DND-41 (cell line): ENCODE measurements at regions not wholly inside any gene's neighbourhood (a gene's known extent, or its start where the extent isn't known, plus 50 kb on each side); places are given as distances from the start of the nearest gene placed in this dataset.

ENCODE experiments used
- ATAC-seq: fragments of 200-7000 bp; cut with Tn5 transposase; 3 replicates; pipeline ENCODE4 v1.9.1; 2021; ENCODE audit warnings: low read depth; ENCODE audit not compliant: insufficient read depth
- DNase-seq: peaks from one replicate; pipeline ENCODE4 v3.0.0-alpha.2; 2020
- H2AFZ ChIP-seq: 2 replicates; pipeline ENCODE4 v1.6.0; 2012; ENCODE audit warnings: low read depth, low read length
- H3K27ac ChIP-seq: 2 replicates; pipeline ENCODE4 v1.5.1; 2012; ENCODE audit warnings: low read length, inconsistent platforms
- H3K27me3 ChIP-seq: fragments of 200-600 bp; sonication (generic); 2 replicates; pipeline ENCODE4 v1.6.0; 2012; ENCODE audit warnings: low read length, mild to moderate bottlenecking, inconsistent platforms; ENCODE audit not compliant: insufficient read depth, poor library complexity
- H3K36me3 ChIP-seq: 2 replicates; pipeline ENCODE4 v1.5.1; 2012; ENCODE audit warnings: low read length, inconsistent platforms; ENCODE audit not compliant: insufficient read depth
- H3K4me1 ChIP-seq: 2 replicates; pipeline ENCODE4 v1.5.1; 2012; ENCODE audit warnings: mild to moderate bottlenecking, low read length; ENCODE audit not compliant: insufficient read depth
- H3K4me2 ChIP-seq: 2 replicates; pipeline ENCODE4 v1.6.0; 2012; ENCODE audit warnings: mild to moderate bottlenecking, moderate library complexity, low read length, inconsistent platforms; ENCODE audit not compliant: insufficient read depth
- H3K4me3 ChIP-seq, 2 experiments: fragments of 200-600 bp in 1 of 2; shearing (Covaris generic) in 1 of 2; 2 replicates each; pipeline ENCODE4 v1.5.1; 2012 to 2016; ENCODE audit warnings: inconsistent platforms in 2 of 2, low read length in 2 of 2, mild to moderate bottlenecking in 2 of 2, low read depth in 1 of 2, moderate library complexity in 1 of 2
- H3K79me2 ChIP-seq: 2 replicates; pipeline ENCODE4 v1.6.0; 2012; ENCODE audit warnings: low read length, inconsistent platforms; ENCODE audit not compliant: insufficient read depth
- H3K9ac ChIP-seq: 2 replicates; pipeline ENCODE4 v1.6.0; 2012; ENCODE audit warnings: low read depth, mild to moderate bottlenecking, inconsistent platforms, low read length, moderate library complexity
- H3K9me3 ChIP-seq: 2 replicates; pipeline ENCODE4 v1.5.1; 2012; ENCODE audit warnings: low read length, moderate library complexity, mild to moderate bottlenecking, inconsistent platforms; ENCODE audit not compliant: insufficient read depth, severe bottlenecking
- H4K20me1 ChIP-seq: 2 replicates; pipeline ENCODE4 v1.6.0; 2012; ENCODE audit warnings: low read length; ENCODE audit not compliant: insufficient read depth
- EZH2 ChIP-seq: IDR thresholded peaks from 3 replicates; pipeline ENCODE4 v1.6.1; 2012; ENCODE audit warnings: borderline replicate concordance, low read depth, mild to moderate bottlenecking, moderate library complexity, low read length, inconsistent platforms; ENCODE audit not compliant: severe bottlenecking
- TF ChIP-seq, protein P1 (sequence below): IDR thresholded peaks from 2 replicates; pipeline ENCODE4 v1.5.1; 2012; ENCODE audit warnings: borderline replicate concordance, low read length, moderate library complexity, mild to moderate bottlenecking; ENCODE audit not compliant: poor library complexity, severe bottlenecking; ENCODE audit errors: extremely low read depth

DNA sequence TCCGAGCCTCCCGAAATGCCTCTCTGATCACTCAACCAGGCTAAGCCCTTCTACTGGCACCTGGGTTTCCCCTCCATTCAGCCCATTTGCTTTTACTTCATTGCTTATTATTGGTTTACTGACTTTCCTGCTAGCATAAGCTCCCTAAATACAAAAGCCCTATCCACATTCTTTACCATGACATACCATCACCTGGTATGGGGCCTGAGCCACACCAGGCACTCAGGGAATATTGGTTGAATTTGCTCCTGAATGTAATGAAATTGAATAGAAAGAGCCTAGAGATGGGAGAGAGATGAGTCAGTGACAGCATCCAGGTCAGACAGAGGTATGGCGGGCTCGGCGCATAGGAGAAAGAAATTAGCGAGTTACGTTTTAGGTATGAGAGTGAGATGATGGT is 120.0 kb downstream of the CD164 start:
- Histone ChIP-seq H3K36me3 (no peaks in the 10 kb centered on the region), H3K4me2 (no peak overlapping the region), H3K4me3 (no peak overlapping the region), H4K20me1 (no peaks in the 10 kb centered on the region), H3K9ac (no peak overlapping the region), H3K27me3 (no peaks in the 10 kb centered on the region), H3K9me3 (no peaks in the 10 kb centered on the region), H3K79me2 (no peaks in the 10 kb centered on the region), H3K27ac (no peak overlapping the region), H3K4me1 (no peaks in the 10 kb centered on the region), H2AFZ (no peak overlapping the region)
- no peak for ATAC-seq
- TF ChIP-seq, protein P1, sequence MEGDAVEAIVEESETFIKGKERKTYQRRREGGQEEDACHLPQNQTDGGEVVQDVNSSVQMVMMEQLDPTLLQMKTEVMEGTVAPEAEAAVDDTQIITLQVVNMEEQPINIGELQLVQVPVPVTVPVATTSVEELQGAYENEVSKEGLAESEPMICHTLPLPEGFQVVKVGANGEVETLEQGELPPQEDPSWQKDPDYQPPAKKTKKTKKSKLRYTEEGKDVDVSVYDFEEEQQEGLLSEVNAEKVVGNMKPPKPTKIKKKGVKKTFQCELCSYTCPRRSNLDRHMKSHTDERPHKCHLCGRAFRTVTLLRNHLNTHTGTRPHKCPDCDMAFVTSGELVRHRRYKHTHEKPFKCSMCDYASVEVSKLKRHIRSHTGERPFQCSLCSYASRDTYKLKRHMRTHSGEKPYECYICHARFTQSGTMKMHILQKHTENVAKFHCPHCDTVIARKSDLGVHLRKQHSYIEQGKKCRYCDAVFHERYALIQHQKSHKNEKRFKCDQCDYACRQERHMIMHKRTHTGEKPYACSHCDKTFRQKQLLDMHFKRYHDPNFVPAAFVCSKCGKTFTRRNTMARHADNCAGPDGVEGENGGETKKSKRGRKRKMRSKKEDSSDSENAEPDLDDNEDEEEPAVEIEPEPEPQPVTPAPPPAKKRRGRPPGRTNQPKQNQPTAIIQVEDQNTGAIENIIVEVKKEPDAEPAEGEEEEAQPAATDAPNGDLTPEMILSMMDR = no peak
- TF ChIP-seq EZH2 = no peak
- no peak for DNase-seq

DNA sequence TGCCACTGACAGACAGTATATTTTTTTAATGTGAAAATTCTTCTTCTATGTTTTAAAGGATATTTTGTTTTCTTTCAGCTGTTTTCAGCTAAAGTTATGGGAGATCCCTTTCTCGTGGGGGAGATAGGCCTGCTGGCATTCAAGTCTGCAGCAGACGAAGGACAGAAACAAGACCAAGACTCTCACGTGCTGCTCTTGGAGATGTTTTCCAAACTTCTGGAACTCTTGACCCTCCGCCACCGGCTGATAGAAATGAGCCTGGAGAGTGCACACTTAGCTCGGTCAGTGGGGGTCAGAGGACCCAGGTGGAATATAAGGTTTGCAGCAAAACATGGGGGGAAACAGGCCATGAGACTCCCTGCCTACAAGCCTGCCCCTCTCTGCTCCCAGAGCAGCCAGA is 120.5 kb downstream of the CD164 start:
- TF ChIP-seq EZH2 = no peak
- TF ChIP-seq, protein P1 = no peak
- no peak overlapping the region for H3K27ac ChIP-seq
- H3K27me3 ChIP-seq = no peaks in the 10 kb centered on the region
- no peaks in the 10 kb centered on the region for H3K4me1 ChIP-seq
- H2AFZ ChIP-seq = no peak overlapping the region
- H3K9ac ChIP-seq = no peak overlapping the region
- DNase-seq (no peak), ATAC-seq (no peak)
- no peaks in the 10 kb centered on the region for H4K20me1 ChIP-seq
- H3K9me3 ChIP-seq = no peaks in the 10 kb centered on the region
- no peak overlapping the region for H3K4me2 ChIP-seq
- H3K36me3 ChIP-seq = no peaks in the 10 kb centered on the region
- no peak overlapping the region for H3K4me3 ChIP-seq
- H3K79me2 ChIP-seq = no peaks in the 10 kb centered on the region

DNA sequence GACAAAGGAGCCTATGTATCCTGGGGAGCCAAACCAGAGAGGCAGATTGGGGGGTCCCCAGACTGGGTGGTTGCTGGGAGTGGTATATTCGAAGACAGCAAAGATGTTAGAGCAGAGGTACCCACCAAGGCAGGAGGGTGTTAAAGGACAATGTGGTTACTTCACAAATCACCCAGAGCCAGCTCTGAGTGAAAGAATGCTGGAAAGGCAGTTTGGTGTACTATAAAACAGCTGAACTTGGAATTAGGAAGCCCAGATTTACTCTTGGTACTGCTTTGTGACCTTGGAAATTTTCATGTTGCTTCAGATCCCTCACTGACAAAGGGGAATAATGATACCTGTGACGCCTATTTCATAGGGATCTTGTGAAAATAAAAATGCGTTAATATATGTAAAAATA is 121.6 kb downstream of the CD164 start:
- DNase-seq (no peak), ATAC-seq (no peak)
- no peak for TF ChIP-seq EZH2
- TF ChIP-seq, protein P1 = no peak
- Histone ChIP-seq H3K36me3 (no peaks in the 10 kb centered on the region), H3K9ac (no peak overlapping the region), H2AFZ (no peak overlapping the region; the same call in 1 of the 2 replicates), H3K4me2 (no peak overlapping the region), H4K20me1 (no peaks in the 10 kb centered on the region), H3K79me2 (no peaks in the 10 kb centered on the region), H3K4me3 (no peak overlapping the region), H3K4me1 (no peaks in the 10 kb centered on the region), H3K27ac (no peak overlapping the region), H3K27me3 (no peaks in the 10 kb centered on the region), H3K9me3 (no peaks in the 10 kb centered on the region)

DNA sequence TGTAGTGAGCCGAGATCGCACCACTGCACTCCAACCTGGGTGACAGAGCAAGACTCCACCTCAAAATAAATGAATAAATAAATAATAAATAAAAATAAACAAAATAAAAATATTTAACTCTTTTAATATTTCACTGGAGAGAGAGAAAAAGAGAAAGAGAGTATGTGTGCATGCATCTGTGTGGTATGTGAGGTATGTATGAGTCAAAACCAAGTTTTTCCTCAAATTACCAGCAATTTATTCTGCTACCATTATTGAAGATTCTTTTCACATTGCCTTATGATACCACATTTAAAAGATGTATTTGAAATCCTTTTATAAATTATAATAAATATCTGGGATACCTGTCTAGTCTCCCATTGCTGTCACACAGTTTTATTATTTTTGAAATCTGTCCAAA is 122.1 kb downstream of the CD164 start:
- Histone ChIP-seq H3K4me1 (no peaks in the 10 kb centered on the region), H3K36me3 (no peaks in the 10 kb centered on the region), H3K9ac (no peak overlapping the region), H3K27ac (no peak overlapping the region), H3K79me2 (no peaks in the 10 kb centered on the region), H2AFZ (no peak overlapping the region), H3K4me3 (no peak overlapping the region), H4K20me1 (no peaks in the 10 kb centered on the region), H3K9me3 (no peaks in the 10 kb centered on the region), H3K4me2 (no peak overlapping the region), H3K27me3 (no peaks in the 10 kb centered on the region)
- TF ChIP-seq, protein P1 = no peak
- no peak for TF ChIP-seq EZH2
- no peak for DNase-seq
- ATAC-seq = no peak
